ENCODE measurements at regions not wholly inside any gene's neighbourhood (a gene's known extent, or its start where the extent isn't known, plus 50 kb on each side); places are given as distances from the start of the nearest gene placed in this dataset.
A peak's percentile ranks its signal among the peaks of the same experiment; 100 is the strongest.

DNA sequence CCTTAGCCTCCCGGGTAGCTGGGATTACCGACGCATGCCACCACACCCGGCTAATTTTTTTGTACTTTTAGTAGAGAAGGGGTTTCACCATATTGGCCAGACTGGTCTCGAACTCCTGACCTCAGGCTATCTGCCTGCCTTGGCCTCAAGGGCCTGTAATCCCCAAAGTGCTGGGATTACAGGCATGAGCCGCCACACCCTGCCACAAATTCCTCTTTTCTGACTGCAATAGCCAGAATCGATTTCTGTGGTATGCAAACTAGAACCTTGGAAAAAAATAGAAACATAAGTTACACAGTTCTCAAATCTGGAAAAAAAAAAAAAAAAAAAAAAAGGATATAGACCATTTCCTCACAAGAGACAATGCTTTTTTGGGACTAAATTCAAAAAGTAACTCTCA lies 184.6 kb upstream of the EGLN3 start:
- no peak for DNase-seq (ENCODE audit: low read depth in 2 of 2)

DNA sequence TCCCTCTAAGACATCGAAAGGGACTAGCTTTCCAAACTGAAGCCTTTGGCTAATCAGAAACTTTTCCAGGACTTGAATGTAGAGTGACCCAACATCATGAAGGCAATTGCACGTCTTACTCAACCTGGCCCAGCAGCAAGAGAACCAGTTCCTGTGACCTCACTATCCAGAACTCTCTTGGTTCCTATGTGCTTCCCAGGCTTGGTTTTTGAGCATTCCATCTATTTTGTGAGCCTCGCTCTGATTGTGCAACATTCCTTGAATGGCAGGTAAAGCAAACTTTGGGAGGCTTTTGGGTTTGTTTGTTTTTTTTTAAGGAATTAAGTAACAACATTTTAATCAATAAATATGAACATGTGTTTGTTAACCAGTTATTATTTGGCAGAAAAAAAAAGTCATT lies 183.6 kb upstream of the EGLN3 start:
- DNase-seq (ENCODE audit: low read depth in 2 of 2): no peak

DNA sequence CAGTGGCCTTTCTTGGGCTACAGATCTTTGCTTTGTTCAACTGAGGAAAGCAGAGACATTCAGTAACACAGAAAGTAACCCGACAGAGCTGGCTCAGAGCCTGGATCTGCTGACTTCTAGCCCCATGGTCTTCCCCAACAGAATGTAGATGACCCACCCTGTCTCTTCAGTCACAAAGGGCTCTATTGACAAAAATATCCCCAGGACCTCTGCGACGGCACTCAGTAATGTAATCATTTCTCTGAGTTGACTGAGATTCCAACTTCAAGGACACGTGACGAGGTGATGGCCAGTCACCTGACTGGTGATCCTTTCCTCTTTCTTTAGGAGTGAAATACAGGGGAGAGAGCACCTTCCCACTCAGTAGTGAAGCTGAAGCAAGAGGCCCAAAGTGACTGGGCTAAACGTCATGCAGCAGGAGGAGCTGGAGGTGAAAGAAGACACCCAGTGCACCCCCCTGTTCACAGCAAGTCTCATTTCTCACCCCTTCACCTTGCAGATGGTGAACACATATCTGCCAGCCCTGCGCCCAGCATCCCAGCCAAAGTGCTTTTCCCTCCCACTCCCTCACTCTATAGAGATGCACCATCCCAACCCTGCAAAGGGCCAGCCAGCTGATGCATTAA lies 179.2 kb upstream of the EGLN3 start:
- DNase-seq (ENCODE audit: low read depth in 2 of 2): no peak

DNA sequence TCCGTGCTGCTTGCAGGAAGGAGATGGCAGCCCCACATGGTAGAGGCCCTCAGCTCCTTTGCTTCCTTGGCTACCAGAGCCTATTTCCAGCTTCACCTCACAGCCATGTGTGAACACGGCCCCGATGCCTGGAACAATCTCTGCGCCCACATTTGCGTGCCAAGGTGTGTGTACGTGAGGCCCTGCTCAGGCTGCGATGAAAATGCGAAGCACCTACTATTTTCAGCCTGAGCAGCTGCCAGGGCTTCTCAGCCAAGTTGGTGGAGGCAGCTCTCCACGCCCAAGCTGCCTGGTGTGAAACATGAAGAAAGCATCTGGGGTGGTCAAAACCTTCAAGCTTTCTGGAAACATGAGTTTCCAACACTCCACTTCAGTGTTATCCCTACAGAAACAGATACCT lies 177.8 kb upstream of the EGLN3 start:
- no peak for DNase-seq (ENCODE audit: low read depth in 2 of 2)

DNA sequence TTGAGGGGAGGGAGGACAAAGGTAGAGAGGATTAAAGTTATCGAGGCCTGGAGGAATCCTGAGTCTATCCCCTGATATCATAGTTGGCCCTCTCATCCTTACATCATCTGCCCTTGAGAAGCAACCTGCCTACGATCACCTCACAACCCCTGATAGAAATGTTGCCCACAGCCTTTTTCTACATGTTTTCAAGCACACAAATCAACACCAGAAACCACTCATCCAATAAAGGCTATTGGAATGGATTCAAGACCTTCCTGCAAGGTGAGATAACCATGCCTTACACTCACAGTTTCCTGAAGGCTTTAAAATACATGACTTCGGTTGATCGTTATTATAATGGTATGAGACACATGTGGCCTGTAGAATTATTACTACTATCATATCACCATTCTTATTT lies 175.7 kb upstream of the EGLN3 start:
- DNase-seq (ENCODE audit: low read depth in 2 of 2): no peak

DNA sequence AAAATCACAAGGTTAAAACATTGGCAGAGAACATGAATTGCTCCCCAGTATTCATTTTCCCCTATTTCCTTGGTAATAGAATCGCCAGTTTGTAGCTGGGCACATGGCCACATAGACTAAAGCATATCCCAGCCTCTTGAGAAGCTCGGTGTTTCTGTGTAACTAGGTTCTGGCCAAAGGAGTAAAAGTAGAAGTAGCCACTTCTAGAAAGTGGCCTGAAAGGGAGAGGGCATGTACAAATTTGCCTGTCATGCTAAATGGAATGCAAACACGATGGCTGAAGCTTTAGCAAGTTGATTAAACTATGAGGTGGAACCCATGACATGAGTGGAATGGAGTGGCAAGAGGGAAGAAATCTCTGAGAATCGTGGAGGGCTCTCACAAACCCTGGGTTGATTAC lies 173.7 kb upstream of the EGLN3 start:
- no peak for DNase-seq (ENCODE audit: low read depth in 2 of 2)

DNA sequence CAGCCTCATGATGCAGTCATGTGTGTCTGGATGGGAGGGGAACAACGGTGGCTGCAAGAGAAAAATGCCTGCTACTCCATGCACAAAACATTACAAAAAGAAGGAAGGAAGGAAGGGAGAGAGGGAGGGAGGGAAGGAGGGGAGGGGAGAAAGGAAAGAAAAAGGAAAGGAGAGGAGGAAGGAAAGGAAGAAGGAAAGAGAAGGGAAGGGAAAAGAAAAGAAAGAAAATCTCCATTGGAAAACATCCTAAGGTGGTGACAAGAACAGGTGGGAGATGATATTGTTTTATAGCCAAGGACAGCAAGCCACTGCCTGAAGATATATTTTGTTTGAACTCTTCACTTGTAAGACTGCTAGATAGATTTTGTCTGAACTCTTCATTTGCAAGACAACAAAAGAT lies 171.8 kb upstream of the EGLN3 start:
- no peak for DNase-seq (ENCODE audit: low read depth in 2 of 2)

DNA sequence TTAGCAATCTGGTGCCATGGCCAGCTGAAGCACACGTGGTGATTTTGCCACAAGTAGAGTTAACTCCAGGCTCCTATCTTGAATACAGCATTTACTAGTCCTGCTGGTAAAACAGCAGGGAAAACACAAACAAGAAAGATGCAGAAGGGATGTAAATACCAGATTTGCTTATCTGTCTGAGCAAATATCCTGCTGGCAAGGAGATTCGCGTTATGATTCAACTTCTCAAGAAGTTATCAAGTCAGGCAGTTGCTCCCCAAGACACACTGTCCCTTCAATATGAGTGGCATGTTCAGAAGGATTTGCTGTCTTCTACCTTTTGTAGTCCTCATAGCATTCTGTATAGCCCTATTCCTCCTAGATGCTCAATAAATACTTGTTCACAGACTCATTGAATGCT lies 171.2 kb upstream of the EGLN3 start:
- DNase-seq (ENCODE audit: low read depth in 2 of 2): no peak

DNA sequence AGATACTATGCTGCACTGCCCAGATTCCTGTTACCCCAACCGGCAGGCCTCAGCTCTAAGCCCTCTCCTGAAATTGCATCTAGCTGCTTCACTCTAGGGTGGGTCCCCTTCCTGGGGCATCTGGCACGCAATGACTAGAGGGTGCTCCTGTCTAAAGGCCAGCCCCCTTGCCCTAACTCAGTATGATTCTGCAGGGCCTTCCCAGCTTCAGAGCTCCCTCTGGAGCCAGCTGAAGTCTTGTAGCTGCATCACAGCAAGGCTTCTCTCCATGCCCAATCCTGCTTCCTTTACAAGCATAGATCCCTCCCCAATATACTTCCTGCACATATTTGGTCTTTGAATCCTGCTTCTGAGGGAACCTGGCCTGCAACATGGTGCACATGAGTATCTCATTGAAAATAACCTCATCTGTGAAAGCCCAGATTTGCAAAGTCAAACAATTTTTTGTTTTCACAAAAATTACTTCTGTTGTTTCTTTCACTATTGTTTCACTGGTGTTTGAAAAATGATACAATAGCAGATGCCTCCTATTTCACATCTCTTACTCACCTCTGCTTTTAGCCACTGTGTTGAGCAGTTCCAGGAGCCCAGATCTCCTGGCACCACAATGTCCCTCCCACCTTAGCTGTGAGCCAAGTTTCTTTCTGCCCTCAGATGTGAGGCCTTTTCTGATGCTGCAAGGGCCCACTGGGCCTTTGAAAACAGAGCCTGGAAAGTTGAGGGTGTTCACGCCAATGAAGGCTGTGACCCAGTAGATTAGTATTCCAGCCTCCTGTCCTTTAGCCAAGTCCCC lies 169.5 kb upstream of the EGLN3 start:
- DNase-seq (ENCODE audit: low read depth in 2 of 2): no peak

DNA sequence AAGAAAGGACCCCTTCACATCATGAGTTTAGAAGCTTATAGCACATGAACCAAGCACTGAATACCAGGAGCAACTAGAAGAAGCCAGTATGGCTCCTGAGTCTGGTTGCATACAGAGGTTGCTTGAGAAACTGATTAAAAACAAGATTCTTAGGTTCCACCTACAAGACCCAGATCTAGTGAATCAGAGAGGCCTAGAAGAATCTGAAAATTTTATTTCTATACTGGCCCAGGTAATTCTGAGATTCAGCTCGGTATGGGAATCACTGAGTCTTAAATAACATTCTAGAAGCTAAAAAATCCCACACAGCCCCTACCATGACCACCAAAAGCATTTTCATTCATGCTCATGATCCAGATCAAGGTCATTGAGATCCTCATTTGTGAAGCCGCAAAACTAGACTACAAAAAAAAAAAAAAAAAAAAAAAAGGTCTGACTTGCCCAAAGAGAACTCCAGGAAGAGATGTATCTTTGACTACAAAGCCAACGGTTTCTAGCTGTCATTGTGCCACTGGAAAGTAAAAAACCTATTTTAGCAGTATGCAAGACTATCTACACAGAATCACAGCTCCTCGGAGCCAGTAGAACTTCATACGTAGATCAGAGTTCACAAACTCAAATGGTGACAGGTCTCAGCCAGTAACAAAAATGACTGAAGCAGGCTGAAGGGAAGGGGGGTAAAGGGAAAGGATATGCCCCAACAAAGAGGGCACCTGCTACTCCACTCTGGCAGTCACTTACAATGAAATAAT lies 168.4 kb upstream of the EGLN3 start:
- DNase-seq (ENCODE audit: low read depth in 2 of 2): no peak

DNA sequence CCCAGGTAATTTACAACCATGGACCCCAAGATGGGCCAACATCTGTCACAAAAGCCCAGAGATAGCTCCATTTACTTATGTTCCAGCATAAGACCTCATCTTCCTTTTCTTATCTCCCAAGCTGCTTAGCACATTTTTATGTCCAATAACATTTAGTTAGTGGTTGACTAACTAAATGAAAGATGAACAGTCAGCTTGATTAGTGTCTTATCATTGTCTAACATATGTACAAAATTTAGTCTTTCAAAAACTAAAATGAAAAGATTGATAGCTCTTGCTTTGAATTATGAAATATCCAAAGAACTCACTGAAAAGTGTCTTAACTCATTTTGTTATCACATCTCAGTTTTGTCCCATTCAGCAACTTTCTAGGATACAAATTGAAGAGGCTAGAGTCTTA lies 163.1 kb upstream of the EGLN3 start:
- DNase-seq (ENCODE audit: low read depth in 2 of 2): no peak

DNA sequence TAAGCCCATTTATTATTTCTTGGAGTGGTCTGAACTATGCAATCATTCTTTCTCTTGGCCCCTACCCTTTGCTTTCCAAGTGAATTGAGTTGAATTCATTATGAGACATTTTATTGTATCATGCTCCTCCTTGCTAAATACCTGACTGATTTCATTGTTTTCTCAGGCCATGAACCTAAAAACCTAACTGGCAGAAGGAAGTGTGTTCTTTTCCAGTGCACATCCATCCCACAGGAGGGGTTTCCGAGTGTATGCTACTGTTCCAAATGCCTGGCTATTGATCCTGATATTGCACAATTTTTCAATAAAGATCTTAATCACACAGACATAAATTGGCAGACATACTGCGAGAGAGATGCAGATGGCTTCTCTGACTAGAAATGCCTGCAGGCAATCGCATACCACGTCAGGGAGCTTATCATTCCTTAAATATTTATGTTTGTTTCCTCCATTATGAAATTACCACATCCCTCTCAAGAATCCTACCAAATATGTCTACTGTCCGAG lies 162.2 kb upstream of the EGLN3 start:
- DNase-seq (ENCODE audit: low read depth in 2 of 2): peak; percentile 49 to 57

DNA sequence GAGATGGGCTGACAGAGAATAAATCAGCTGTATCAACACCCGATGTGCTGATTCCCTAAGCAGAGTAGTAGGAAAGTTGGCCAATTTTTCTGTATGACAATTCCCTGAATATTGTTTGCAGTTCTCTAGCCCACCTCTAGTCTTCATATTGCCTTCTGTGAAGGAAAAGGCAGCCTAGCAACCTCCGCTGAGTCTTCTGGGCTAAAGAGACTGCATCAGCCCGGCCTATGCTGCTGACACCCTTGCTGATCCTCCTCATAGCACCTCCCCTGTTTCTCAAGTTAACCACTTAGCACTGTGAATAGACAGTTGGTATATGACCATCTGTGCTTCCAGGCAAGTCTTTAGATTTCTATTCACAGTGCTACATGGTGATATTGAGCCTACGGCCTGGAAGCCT lies 161.1 kb upstream of the EGLN3 start:
- no peak for DNase-seq (ENCODE audit: low read depth in 2 of 2)

DNA sequence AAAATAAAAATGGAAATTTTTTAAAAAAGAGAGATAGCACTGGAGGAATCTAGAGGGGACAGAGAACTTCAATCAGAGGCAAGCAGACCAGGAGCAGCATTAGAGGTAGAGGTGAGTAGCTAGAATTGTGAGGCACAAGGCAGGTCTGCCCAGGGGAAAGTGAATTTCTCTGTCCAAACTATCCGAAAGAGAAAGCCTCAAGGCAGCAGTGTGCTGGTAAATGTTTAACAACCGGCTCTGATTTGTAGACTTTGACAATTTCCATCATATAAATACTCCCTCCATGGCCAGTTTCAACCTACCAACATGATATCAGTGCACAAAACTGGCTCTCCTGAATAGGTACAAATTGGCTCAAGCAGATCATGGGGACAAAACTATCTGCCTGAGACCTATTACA lies 160.6 kb upstream of the EGLN3 start:
- no peak for DNase-seq (ENCODE audit: low read depth in 2 of 2)

DNA sequence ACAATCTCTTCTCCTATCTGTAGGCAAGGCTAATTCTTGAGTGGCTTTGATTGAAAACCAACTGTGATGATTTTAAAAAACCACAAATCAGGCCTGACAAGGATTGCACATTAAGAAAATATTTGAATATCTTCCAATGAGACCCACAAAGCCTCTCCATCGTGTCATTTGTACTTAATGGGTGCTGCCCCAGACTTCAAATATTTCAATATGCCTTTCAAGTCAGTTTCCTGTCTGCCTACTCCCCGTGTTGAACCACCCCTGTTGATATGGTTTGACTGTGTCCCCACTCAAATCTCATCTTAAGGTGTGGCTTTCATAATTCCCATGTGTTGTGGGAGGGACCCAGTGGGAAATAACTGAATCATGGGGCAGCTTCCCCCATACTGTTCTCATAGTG lies 159.7 kb upstream of the EGLN3 start:
- DNase-seq (ENCODE audit: low read depth in 2 of 2): no peak

DNA sequence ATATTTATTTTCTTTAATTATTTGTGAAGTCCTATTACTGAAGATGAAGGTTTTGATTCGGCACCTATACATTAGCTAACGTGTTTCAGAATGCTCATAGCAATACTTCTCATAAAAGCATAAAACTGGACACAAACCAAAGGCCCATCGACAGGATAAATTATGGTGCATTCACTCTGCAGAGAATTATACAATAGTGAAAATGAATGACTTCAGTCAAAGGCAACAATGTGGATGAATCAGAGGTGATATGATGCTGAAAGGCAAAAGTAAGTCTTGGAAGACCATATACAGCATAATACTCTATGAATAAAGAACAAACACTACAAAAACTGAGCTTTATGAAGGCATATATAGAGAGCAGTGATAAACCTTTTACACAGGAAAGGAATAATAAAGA lies 156.6 kb upstream of the EGLN3 start:
- no peak for DNase-seq (ENCODE audit: low read depth in 2 of 2)

DNA sequence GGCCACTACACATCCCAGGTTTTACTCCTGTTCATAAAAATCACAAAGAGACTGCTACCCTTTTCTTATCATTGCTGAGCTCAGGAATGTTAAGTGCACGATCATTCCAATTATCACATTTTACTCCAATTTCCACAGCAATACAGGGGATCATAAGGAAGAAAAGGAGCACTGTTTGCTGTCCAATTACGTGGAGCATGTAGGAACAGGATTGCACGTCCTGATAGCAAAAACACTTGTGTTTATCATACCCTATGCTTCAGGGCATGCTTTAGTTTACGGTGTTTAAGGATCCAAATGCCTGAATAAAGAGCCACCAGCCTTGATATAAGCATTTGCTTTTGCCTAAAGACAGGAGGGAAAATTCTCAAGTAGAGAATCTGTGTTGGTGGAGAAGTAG lies 155.4 kb upstream of the EGLN3 start:
- DNase-seq (ENCODE audit: low read depth in 2 of 2): no peak

DNA sequence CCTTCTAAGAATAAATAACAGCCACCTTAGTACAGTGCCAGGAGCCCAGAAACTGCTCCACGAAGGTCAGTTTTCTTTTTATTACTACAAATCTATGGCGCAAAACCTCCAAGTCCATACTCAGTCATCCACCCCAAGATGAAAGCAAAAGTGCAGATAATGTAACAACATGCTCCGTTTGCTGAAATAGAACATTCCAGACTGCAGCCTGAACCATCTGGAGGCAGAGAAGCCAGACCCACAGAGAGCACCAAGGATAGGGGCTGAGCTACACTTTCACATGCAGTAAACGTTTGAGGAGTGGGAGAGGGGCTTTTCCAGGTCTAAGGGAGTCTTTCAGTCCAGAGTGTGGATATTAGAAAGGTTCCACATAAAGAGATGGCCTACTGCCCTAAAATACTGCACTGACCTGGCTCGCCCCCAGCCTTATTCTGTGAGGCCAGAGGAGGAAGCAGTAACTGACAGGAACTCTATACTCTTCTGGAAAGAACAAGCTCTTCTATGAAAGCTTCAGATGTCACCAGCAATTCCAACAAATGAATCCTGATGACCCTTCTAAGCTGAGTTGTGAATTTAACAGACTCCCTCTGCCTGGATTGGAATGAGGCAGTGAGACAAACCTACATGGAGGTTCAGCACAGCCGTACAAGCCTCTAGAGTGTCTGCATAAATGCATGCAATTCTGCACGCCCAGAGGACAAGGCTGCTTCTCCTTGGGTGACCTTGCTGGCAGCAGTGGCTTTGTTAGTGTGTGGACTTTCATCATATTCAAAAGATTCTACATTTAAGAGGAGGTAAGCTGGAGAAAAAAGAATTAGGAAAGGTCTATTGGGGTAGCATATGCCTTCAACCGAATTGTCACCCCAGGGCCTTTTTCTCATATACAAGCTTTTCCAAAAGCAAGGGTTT lies 153.9 kb upstream of the EGLN3 start:
- no peak for DNase-seq (ENCODE audit: low read depth in 2 of 2)

DNA sequence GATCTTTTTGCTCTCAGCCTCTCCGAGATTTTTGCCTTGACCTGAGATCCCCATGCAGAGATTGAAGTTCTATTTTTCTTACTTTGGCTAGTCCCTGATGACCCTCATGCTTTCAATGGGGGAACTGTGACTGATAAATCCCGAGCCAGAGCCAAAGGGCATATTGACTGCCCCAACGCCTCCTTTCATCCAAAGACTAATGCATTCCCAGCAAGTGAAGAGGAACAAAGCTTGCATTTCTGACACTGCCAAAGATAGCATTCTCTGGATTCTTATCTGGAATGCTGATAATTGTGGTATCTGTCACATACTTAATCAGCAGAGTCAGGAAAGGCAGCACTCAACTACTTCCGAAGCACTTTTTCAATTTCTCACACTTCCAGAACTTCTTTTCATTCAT lies 152.3 kb upstream of the EGLN3 start:
- no peak for DNase-seq (ENCODE audit: low read depth in 2 of 2)

DNA sequence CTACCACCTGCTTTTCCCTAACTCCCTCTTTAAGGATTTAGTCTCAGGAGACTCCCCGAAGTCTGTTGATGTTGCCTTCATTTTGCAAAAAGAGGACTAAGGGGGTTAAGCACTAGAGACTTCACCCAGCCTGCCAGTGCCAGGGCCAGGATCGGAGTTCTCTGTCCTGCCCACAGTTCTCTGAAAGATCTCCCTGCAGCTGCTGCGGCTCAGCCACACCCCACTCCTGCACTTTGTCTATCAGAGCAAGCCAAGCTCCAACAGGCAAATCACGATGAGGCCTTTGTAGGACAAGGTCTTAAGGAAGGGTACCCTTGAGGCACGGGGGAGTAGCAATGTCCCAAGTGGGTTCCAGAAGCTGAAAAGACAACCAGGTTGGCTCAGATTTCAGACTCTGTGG lies 148.8 kb upstream of the EGLN3 start:
- no peak for DNase-seq (ENCODE audit: low read depth in 2 of 2)

DNA sequence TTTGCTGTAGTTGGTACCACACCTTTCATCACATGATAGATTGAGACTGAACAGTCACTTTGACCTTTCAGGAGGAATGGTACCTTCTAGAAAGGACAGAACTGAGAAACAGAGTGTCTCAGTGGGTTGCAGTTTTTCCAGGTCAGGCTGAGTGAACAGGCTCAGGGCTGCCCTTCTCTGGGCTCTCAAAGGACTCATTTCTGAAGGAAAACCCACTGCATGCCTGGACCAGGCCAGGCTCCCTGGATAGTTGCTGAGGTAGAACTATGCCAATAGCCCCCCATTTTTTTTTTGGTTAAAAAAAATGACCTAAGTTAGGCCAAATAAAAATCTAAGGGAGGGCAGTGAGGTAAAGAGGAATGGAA lies 148.1 kb upstream of the EGLN3 start:
- DNase-seq (ENCODE audit: low read depth in 2 of 2): no peak

All from fibroblast of skin of left quadriceps (primary cell).